ENCODE measurements at regions not wholly inside any gene's neighbourhood (a gene's known extent, or its start where the extent isn't known, plus 50 kb on each side); places are given as distances from the start of the nearest gene placed in this dataset.

- no peaks in the 10 kb centered on the region for H3K27me3 ChIP-seq (ENCODE audit: insufficient read depth, low read depth, low read length)
- H3F3A ChIP-seq (ENCODE audit: insufficient read depth, low read length, poor library complexity, severe bottlenecking), result no peaks in the 10 kb centered on the region
- no peak overlapping the region for H3K9ac ChIP-seq (ENCODE audit: low read length)
- H4K20me1 ChIP-seq (ENCODE audit: insufficient read depth), result no peaks in the 10 kb centered on the region
- no peaks in the 10 kb centered on the region for H3K9me3 ChIP-seq (ENCODE audit: low read length)
- H3K9me2 ChIP-seq (ENCODE audit: insufficient read depth, low read length), result no peaks in the 10 kb centered on the region
- H3K4me2 ChIP-seq (ENCODE audit: low read length), result no peak overlapping the region
- no peaks in the 10 kb centered on the region for H3K36me3 ChIP-seq (ENCODE audit: insufficient read depth, low read length)
- H2AFZ ChIP-seq (ENCODE audit: low read depth, low read length), result no peak overlapping the region
- TF ChIP-seq EP300 (conservative IDR thresholded peaks at IDR 0.05; ENCODE audit: poor library complexity, severe bottlenecking) (no peak), EZH2 (IDR thresholded peaks at IDR 0.05; ENCODE audit: borderline replicate concordance, insufficient read depth, low read length, poor library complexity, severe bottlenecking) (no peak)
- no peak overlapping the region for H3K27ac ChIP-seq (ENCODE audit: low read length)
- H3K4me3 ChIP-seq (ENCODE audit: low read length), result no peak overlapping the region
- no peaks in the 10 kb centered on the region for H3K79me2 ChIP-seq (replicated peaks; ENCODE audit: insufficient read depth, low read length)
These were observed 197.4 kb upstream of the FRMD6 start for GRCh38 chr14:51454351-51454750.

DNA sequence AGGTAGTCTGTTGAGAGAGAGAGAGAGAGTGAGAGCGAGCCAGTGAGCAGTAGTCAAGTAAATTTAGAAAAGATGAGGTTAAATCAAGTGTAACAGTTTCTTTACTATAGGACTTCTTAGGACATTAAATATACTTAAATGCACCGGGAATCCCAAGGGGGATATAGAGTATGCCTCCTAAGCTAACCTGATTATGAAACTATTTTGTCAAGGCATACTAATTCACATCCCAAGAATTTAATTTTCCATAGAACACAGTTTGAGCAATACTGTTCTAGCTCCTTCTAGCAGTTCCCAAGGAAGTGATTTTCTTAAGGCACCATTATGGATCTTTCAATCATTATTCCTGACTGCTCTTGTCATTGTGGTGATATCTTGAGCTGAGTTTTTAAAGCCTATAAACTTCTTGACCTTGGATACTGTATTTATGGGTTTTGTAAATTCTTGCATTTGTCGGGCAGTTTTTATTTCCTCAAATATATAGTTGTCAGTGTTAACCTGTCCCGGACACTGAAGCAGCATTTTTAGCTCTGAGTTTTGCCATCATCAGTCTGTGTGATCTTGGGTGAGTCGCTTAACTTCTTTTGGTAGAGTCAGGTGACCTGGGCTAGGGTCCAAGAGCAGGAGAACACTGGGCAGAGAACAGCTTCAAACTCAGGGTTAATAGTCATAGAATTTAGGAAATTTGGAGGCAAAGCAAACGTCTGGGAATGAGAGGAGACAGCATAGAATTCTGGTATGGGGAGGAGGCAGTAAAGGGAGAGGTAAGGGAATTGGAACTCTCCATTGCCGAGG lies 196.5 kb upstream of the FRMD6 start:
- Histone ChIP-seq H3K27ac (ENCODE audit: low read length) (no peak overlapping the region), H3K9me2 (ENCODE audit: insufficient read depth, low read length) (no peaks in the 10 kb centered on the region), H3K36me3 (ENCODE audit: insufficient read depth, low read length) (no peaks in the 10 kb centered on the region), H3F3A (ENCODE audit: insufficient read depth, low read length, poor library complexity, severe bottlenecking) (no peaks in the 10 kb centered on the region), H3K79me2 (replicated peaks; ENCODE audit: insufficient read depth, low read length) (no peaks in the 10 kb centered on the region), H3K4me3 (ENCODE audit: low read length) (no peak overlapping the region), H3K9me3 (ENCODE audit: low read length) (no peaks in the 10 kb centered on the region), H4K20me1 (ENCODE audit: insufficient read depth) (no peaks in the 10 kb centered on the region), H3K4me2 (ENCODE audit: low read length) (no peak overlapping the region), H3K27me3 (ENCODE audit: insufficient read depth, low read depth, low read length) (no peaks in the 10 kb centered on the region), H2AFZ (ENCODE audit: low read depth, low read length) (no peak overlapping the region), H3K9ac (ENCODE audit: low read length) (no peak overlapping the region)
- no peak for TF ChIP-seq RAD21 (conservative IDR thresholded peaks at IDR 0.05)
- no peak for TF ChIP-seq EZH2 (IDR thresholded peaks at IDR 0.05; ENCODE audit: borderline replicate concordance, insufficient read depth, low read length, poor library complexity, severe bottlenecking)
- no peak for TF ChIP-seq TAF1 (IDR thresholded peaks at IDR 0.05; ENCODE audit: low read depth)
- no peak for TF ChIP-seq MXI1 (conservative IDR thresholded peaks at IDR 0.05; ENCODE audit: poor library complexity, severe bottlenecking)
- TF ChIP-seq, protein P1, sequence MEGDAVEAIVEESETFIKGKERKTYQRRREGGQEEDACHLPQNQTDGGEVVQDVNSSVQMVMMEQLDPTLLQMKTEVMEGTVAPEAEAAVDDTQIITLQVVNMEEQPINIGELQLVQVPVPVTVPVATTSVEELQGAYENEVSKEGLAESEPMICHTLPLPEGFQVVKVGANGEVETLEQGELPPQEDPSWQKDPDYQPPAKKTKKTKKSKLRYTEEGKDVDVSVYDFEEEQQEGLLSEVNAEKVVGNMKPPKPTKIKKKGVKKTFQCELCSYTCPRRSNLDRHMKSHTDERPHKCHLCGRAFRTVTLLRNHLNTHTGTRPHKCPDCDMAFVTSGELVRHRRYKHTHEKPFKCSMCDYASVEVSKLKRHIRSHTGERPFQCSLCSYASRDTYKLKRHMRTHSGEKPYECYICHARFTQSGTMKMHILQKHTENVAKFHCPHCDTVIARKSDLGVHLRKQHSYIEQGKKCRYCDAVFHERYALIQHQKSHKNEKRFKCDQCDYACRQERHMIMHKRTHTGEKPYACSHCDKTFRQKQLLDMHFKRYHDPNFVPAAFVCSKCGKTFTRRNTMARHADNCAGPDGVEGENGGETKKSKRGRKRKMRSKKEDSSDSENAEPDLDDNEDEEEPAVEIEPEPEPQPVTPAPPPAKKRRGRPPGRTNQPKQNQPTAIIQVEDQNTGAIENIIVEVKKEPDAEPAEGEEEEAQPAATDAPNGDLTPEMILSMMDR (IDR thresholded peaks at IDR 0.05; ENCODE audit: poor library complexity, severe bottlenecking), result no peak
- no peak for TF ChIP-seq EP300 (conservative IDR thresholded peaks at IDR 0.05; ENCODE audit: poor library complexity, severe bottlenecking)
- TF ChIP-seq POLR2AphosphoS5 (IDR thresholded peaks at IDR 0.05), result no peak
- no peak for TF ChIP-seq SMC3 (conservative IDR thresholded peaks at IDR 0.05; ENCODE audit: poor library complexity)

DNA sequence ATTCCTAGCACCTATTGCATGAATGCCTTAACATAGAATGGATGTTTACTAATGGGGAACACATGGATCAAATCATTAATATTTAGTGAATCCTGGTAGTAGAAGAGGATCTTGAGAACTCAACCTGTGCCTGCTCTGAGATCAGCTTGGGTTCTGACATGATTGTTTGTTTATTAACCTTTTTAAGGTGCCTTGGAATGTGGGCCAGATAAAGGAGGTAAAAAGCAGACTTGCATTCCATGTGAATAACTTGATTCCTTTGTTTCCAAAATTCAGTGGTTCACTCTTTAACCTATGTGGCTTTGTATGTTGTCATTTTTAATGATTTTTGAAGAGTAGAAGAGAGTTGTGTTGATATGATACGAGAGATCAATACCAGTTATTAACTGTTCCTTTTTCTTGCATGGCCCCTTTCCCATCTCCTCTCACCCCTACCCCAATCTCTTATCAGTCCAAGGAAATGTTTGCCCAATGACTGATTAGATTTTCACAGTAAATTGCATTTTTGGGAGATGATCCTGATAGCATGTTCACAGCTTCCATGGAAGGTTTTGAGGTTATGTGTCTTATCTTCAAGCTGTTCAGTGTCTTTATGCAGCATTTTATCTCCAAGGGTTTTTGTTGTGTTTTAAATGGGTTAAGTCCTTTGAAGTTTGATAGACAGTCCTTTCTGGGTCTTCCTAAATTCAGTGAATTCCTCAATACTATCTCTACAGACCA lies 193.7 kb upstream of the FRMD6 start:
- TF ChIP-seq REST (IDR thresholded peaks at IDR 0.05; ENCODE audit: borderline replicate concordance), result no peak
- TF ChIP-seq RAD21 (conservative IDR thresholded peaks at IDR 0.05), result no peak
- TF ChIP-seq, protein P1 (IDR thresholded peaks at IDR 0.05; ENCODE audit: poor library complexity, severe bottlenecking), result no peak
- no peak for TF ChIP-seq TAF1 (IDR thresholded peaks at IDR 0.05; ENCODE audit: low read depth)
- TF ChIP-seq EP300 (conservative IDR thresholded peaks at IDR 0.05; ENCODE audit: poor library complexity, severe bottlenecking), result no peak
- TF ChIP-seq EZH2 (IDR thresholded peaks at IDR 0.05; ENCODE audit: borderline replicate concordance, insufficient read depth, low read length, poor library complexity, severe bottlenecking), result no peak
- TF ChIP-seq POLR2AphosphoS5 (IDR thresholded peaks at IDR 0.05), result no peak
- no peak for TF ChIP-seq MXI1 (conservative IDR thresholded peaks at IDR 0.05; ENCODE audit: poor library complexity, severe bottlenecking)
- TF ChIP-seq SMC3 (conservative IDR thresholded peaks at IDR 0.05; ENCODE audit: poor library complexity), result no peak
- H3K4me3 ChIP-seq (ENCODE audit: low read length), result no peak overlapping the region
- no peaks in the 10 kb centered on the region for H3K79me2 ChIP-seq (replicated peaks; ENCODE audit: insufficient read depth, low read length)
- no peak overlapping the region for H3K9ac ChIP-seq (ENCODE audit: low read length)
- H3K27me3 ChIP-seq (ENCODE audit: insufficient read depth, low read depth, low read length), result no peaks in the 10 kb centered on the region
- H4K20me1 ChIP-seq (ENCODE audit: insufficient read depth), result no peaks in the 10 kb centered on the region
- H3K36me3 ChIP-seq (ENCODE audit: insufficient read depth, low read length), result no peaks in the 10 kb centered on the region
- H2AFZ ChIP-seq (ENCODE audit: low read depth, low read length), result no peak overlapping the region
- no peaks in the 10 kb centered on the region for H3K9me2 ChIP-seq (ENCODE audit: insufficient read depth, low read length)
- H3K27ac ChIP-seq (ENCODE audit: low read length), result no peak overlapping the region
- H3K9me3 ChIP-seq (ENCODE audit: low read length), result no peaks in the 10 kb centered on the region
- H3K4me2 ChIP-seq (ENCODE audit: low read length), result no peak overlapping the region
- no peaks in the 10 kb centered on the region for H3F3A ChIP-seq (ENCODE audit: insufficient read depth, low read length, poor library complexity, severe bottlenecking)
